ENCODE measurements at regions not wholly inside any gene's neighbourhood (a gene's known extent, or its start where the extent isn't known, plus 50 kb on each side); places are given as distances from the start of the nearest gene placed in this dataset.

- Mint-ChIP-seq H3K36me3 (ENCODE audit: insufficient read depth, unreplicated experiment) (no peaks in the 10 kb centered on the region), H3K27ac (ENCODE audit: unreplicated experiment) (no peak overlapping the region), H3K4me3 (ENCODE audit: unreplicated experiment) (no peak overlapping the region), H3K9me3 (ENCODE audit: unreplicated experiment) (no peaks in the 10 kb centered on the region), H3K27me3 (ENCODE audit: insufficient read depth, unreplicated experiment) (no peaks in the 10 kb centered on the region), H3K4me1 (ENCODE audit: low read depth, unreplicated experiment) (no peaks in the 10 kb centered on the region)
- POLR2A ChIA-PET: no interaction called here
- TF ChIP-seq, protein P1, sequence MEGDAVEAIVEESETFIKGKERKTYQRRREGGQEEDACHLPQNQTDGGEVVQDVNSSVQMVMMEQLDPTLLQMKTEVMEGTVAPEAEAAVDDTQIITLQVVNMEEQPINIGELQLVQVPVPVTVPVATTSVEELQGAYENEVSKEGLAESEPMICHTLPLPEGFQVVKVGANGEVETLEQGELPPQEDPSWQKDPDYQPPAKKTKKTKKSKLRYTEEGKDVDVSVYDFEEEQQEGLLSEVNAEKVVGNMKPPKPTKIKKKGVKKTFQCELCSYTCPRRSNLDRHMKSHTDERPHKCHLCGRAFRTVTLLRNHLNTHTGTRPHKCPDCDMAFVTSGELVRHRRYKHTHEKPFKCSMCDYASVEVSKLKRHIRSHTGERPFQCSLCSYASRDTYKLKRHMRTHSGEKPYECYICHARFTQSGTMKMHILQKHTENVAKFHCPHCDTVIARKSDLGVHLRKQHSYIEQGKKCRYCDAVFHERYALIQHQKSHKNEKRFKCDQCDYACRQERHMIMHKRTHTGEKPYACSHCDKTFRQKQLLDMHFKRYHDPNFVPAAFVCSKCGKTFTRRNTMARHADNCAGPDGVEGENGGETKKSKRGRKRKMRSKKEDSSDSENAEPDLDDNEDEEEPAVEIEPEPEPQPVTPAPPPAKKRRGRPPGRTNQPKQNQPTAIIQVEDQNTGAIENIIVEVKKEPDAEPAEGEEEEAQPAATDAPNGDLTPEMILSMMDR (IDR thresholded peaks at IDR 0.05; ENCODE audit: insufficient read depth in 1 of 2, low read depth in 1 of 2, low read length in 1 of 2, severe bottlenecking in 1 of 2, unreplicated experiment in 1 of 2): no peak
- H3K36me3 ChIP-seq (ENCODE audit: control insufficient read depth, insufficient read depth, low read length): no peaks in the 10 kb centered on the region
- H3K4me1 ChIP-seq: no peaks in the 10 kb centered on the region
- no peak overlapping the region for H3K4me3 ChIP-seq (ENCODE audit: low read depth, low read length)
- no peaks in the 10 kb centered on the region for H3K9me3 ChIP-seq
- BruUV-seq (replicated peaks): no TSS peak
- DNase-seq: no peak
- intact Hi-C loops (cut with micrococcal nuclease; ENCODE audit: unreplicated experiment): no loop called here
- no peaks in the 10 kb centered on the region for H3K27me3 ChIP-seq (replicated peaks; ENCODE audit: control insufficient read depth, insufficient read depth, low read length)
- CTCF ChIA-PET: no interaction called here
Measured at GRCh38 chr15:35932531-35932930, 386.6 kb upstream of the DPH6 start.

DNA sequence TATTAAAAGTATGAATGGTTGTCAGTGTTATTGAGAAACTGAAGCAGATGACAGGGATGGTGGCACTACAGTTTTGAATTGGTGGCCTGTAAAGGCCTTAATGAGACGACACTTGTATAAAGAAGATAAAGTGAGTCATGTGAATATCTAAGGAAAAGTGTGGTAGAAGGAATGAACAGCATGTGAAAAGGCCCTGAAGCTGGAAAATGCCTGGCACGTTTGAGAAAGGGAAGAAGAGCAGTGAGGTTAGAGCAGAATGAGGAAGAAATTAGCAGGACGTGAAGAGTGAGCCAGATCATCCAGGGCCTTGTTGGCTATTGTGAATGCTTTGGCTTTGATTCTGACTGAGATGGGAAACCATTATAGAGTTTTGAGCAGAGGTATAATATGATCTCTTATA, 387.6 kb upstream of the DPH6 start:
- H3K4me3 ChIP-seq (ENCODE audit: low read depth, low read length): no peak overlapping the region
- H3K4me1 ChIP-seq: no peaks in the 10 kb centered on the region
- Mint-ChIP-seq H3K4me3 (ENCODE audit: unreplicated experiment) (no peak overlapping the region), H3K27me3 (ENCODE audit: insufficient read depth, unreplicated experiment) (no peaks in the 10 kb centered on the region), H3K36me3 (ENCODE audit: insufficient read depth, unreplicated experiment) (no peaks in the 10 kb centered on the region), H3K4me1 (ENCODE audit: low read depth, unreplicated experiment) (no peaks in the 10 kb centered on the region), H3K27ac (ENCODE audit: unreplicated experiment) (no peak overlapping the region), H3K9me3 (ENCODE audit: unreplicated experiment) (no peaks in the 10 kb centered on the region)
- TF ChIP-seq, protein P1 (IDR thresholded peaks at IDR 0.05; ENCODE audit: insufficient read depth in 1 of 2, low read depth in 1 of 2, low read length in 1 of 2, severe bottlenecking in 1 of 2, unreplicated experiment in 1 of 2): no peak
- intact Hi-C loops (cut with micrococcal nuclease; ENCODE audit: unreplicated experiment): no loop called here
- ChIA-PET CTCF (no interaction called here), POLR2A (no interaction called here)
- DNase-seq: no peak
- no peaks in the 10 kb centered on the region for H3K27me3 ChIP-seq (replicated peaks; ENCODE audit: control insufficient read depth, insufficient read depth, low read length)
- no peaks in the 10 kb centered on the region for H3K9me3 ChIP-seq
- no peaks in the 10 kb centered on the region for H3K36me3 ChIP-seq (ENCODE audit: control insufficient read depth, insufficient read depth, low read length)
- no TSS peak for BruUV-seq (replicated peaks)

DNA sequence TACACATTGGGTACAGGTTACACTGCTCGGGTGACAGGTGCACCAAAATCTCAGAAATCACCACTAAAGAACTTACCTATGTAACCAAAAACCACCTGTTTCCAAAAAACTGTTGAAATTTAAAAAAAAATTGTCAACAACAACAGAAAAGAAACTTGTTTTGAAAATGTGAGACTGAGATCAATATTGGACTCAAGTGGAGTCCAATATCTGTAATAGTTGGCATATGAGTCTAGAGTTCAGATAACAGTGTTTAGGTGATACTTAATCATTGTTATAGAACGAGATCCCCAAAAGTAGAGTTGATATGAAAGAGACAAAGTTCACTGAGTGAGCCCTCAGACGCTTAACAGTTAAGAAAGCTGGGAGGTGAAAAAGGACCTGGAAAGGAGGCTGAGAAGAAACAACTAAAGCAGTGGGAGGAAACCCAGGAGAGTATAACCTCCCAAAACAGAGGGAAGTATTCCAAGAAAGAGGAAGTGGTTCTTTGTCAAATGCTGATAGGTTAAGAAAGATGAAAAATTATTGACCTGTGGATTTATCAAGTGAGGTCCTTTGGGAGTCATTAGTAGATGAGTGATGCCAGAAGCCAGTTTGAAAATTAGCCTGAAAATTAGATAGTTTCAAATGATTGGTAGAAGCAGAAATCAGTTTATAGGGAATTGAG, 388.6 kb upstream of the DPH6 start:
- H3K4me3 Mint-ChIP-seq (ENCODE audit: unreplicated experiment): no peak overlapping the region
- DNase-seq: no peak
- no peak overlapping the region for H3K27ac Mint-ChIP-seq (ENCODE audit: unreplicated experiment)
- Histone ChIP-seq H3K4me3 (ENCODE audit: low read depth, low read length) (no peak overlapping the region), H3K36me3 (ENCODE audit: control insufficient read depth, insufficient read depth, low read length) (no peaks in the 10 kb centered on the region), H3K27me3 (replicated peaks; ENCODE audit: control insufficient read depth, insufficient read depth, low read length) (no peaks in the 10 kb centered on the region), H3K4me1 (no peaks in the 10 kb centered on the region), H3K9me3 (no peaks in the 10 kb centered on the region)
- no peaks in the 10 kb centered on the region for H3K27me3 Mint-ChIP-seq (ENCODE audit: insufficient read depth, unreplicated experiment)
- no TSS peak for BruUV-seq (replicated peaks)
- intact Hi-C loops (cut with micrococcal nuclease; ENCODE audit: unreplicated experiment): no loop called here
- CTCF ChIA-PET: no interaction called here
- POLR2A ChIA-PET: no interaction called here
- H3K4me1 Mint-ChIP-seq (ENCODE audit: low read depth, unreplicated experiment): no peaks in the 10 kb centered on the region
- TF ChIP-seq, protein P1 (IDR thresholded peaks at IDR 0.05; ENCODE audit: insufficient read depth in 1 of 2, low read depth in 1 of 2, low read length in 1 of 2, severe bottlenecking in 1 of 2, unreplicated experiment in 1 of 2): no peak
- H3K36me3 Mint-ChIP-seq (ENCODE audit: insufficient read depth, unreplicated experiment): no peaks in the 10 kb centered on the region
- no peaks in the 10 kb centered on the region for H3K9me3 Mint-ChIP-seq (ENCODE audit: unreplicated experiment)

Measured in Caco-2 (cell line).